T47D (cell line): ENCODE measurements at regions not wholly inside any gene's neighbourhood (a gene's known extent, or its start where the extent isn't known, plus 50 kb on each side); places are given as distances from the start of the nearest gene placed in this dataset.
"Not testable (repeated sequence)": the region's sequence is repeated elsewhere in the genome, so short reads cannot be mapped to it uniquely, and the experiment has no call there.

Experiments
- DNase-seq, 2 experiments: peaks; one replicate each; pipeline versions ENCODE4 v3.0.0 to v3.0.0-alpha.2; 2011 to 2012; ENCODE audit warnings: low read depth in 1 of 2, low spot score in 1 of 2
- JUND ChIP-seq: IDR thresholded peaks from 2 replicates; pipeline ENCODE4 v1.6.1; 2012; ENCODE audit warnings: low read depth
- in situ Hi-C: cut with HindIII; loops from 2 replicates; pipeline ENCODE4 v1.10.0; 2016; ENCODE audit warnings: low sequenced_read_pairs, low pct_unique_long_range_greater_than_20kb

GRCh38 chr5:82636591-82636990, 358.4 kb upstream of the RPS23 start:
- no peak for DNase-seq
- in situ Hi-C loops, result no loop called here
- TF ChIP-seq JUND, result no peak

- in situ Hi-C loops, result no loop called here
- DNase-seq, result peak in 1 of 2 experiments; percentile 23
- no peak for TF ChIP-seq JUND
Observed at GRCh38 chr5:82635561-82636288, 357.6 kb upstream of the RPS23 start.

- in situ Hi-C loops, result no loop called here
- TF ChIP-seq JUND, result no peak
- DNase-seq, result no peak
Observed at GRCh38 chr5:82628364-82628910, 350.3 kb upstream of the RPS23 start.

- in situ Hi-C loops, DNase-seq: not testable (repeated sequence)
Observed at GRCh38 chr5:82626905-82627591, 348.9 kb upstream of the RPS23 start.

GRCh38 chr5:82626012-82626411, 347.9 kb upstream of the RPS23 start:
- in situ Hi-C loops, DNase-seq: not testable (repeated sequence)

GRCh38 chr5:82624062-82624461, 345.9 kb upstream of the RPS23 start:
- in situ Hi-C loops, result no loop called here
- no peak for TF ChIP-seq JUND
- DNase-seq, result no peak

GRCh38 chr5:82622711-82623514, 344.8 kb upstream of the RPS23 start:
- no peak for TF ChIP-seq JUND
- no peak for DNase-seq
- in situ Hi-C loops, result no loop called here

- TF ChIP-seq JUND, result no peak
- in situ Hi-C loops, result no loop called here
- DNase-seq, result no peak
Observed at GRCh38 chr5:82622205-82622604, 344.1 kb upstream of the RPS23 start.

GRCh38 chr5:82620957-82621600, 342.9 kb upstream of the RPS23 start:
- DNase-seq, result no peak
- in situ Hi-C loops, result no loop called here
- no peak for TF ChIP-seq JUND

- DNase-seq, result no peak
- in situ Hi-C loops, result no loop called here
- no peak for TF ChIP-seq JUND
Observed at GRCh38 chr5:82619097-82619496, 340.9 kb upstream of the RPS23 start.

- no peak for TF ChIP-seq JUND
- in situ Hi-C loops, result no loop called here
- no peak for DNase-seq
Observed at GRCh38 chr5:82614706-82615105, 336.6 kb upstream of the RPS23 start.

- DNase-seq, result no peak
- in situ Hi-C loops, result no loop called here
- no peak for TF ChIP-seq JUND
Observed at GRCh38 chr5:82613891-82614290, 335.7 kb upstream of the RPS23 start.
